ENCODE measurements at regions not wholly inside any gene's neighbourhood (a gene's known extent, or its start where the extent isn't known, plus 50 kb on each side); places are given as distances from the start of the nearest gene placed in this dataset.

- TF ChIP-seq CTCF (conservative IDR thresholded peaks at IDR 0.05; ENCODE audit: low read depth in 2 of 2) (no peak), POLR2AphosphoS5 (IDR thresholded peaks at IDR 0.05; ENCODE audit: low read depth) (no peak), REST (IDR thresholded peaks at IDR 0.05; ENCODE audit: unreplicated experiment) (no peak)
Observed at GRCh38 chr2:107132070-107132469, 246.1 kb upstream of the ST6GAL2 start.
